Activated B cell treated with CpG ODN at 0.5 μM for 24 hours (primary cell): ENCODE measurements at regions not wholly inside any gene's neighbourhood (a gene's known extent, or its start where the extent isn't known, plus 50 kb on each side); places are given as distances from the start of the nearest gene placed in this dataset.

ENCODE experiments used
- ATAC-seq: fragments of 200-7000 bp; cut with Tn5 transposase; one replicate; pipeline ENCODE4 v1.10.0; 2021; ENCODE audit warnings: low read depth, mild to moderate bottlenecking, moderate library complexity
- CTCF ChIA-PET: fragments of 350-600 bp; sonication (Branson Sonifier 250); formaldehyde crosslinking; loops from one replicate; lab custom pipeline; 2021; ENCODE audit warnings: antibody characterized with exemption; lab: Charles Lee
- POLR2A ChIA-PET: fragments of 350-600 bp; sonication (Branson Sonifier 250); formaldehyde crosslinking; loops from one replicate; lab custom pipeline; 2021; ENCODE audit warnings: antibody characterized with exemption; lab: Charles Lee
- DNase-seq: peaks from one replicate; pipeline ENCODE4 v3.0.0; 2022
- H3K27ac Mint-ChIP-seq: one replicate; pipeline ENCODE4 v1.8.0; 2020; ENCODE audit warnings: mixed read lengths
- H3K27me3 Mint-ChIP-seq: one replicate; pipeline ENCODE4 v1.8.0; 2021; ENCODE audit warnings: mixed read lengths
- H3K36me3 Mint-ChIP-seq: one replicate; pipeline ENCODE4 v1.8.0; 2021; ENCODE audit warnings: low read depth, mixed read lengths
- H3K4me1 Mint-ChIP-seq: one replicate; pipeline ENCODE4 v1.8.0; 2021; ENCODE audit warnings: mixed read lengths
- H3K4me3 Mint-ChIP-seq: one replicate; pipeline ENCODE4 v1.8.0; 2020; ENCODE audit warnings: mild to moderate bottlenecking, mixed read lengths
- H3K9me3 Mint-ChIP-seq: one replicate; pipeline ENCODE4 v1.8.0; 2020; ENCODE audit warnings: mixed read lengths
- intact Hi-C: fragments of 100-400 bp; cut with micrococcal nuclease; formaldehyde crosslinking; loops from one replicate; pipeline ENCODE4 v1.15.1; 2024
- TF ChIP-seq, protein P1 (sequence below): fragments of 200-600 bp; IDR thresholded peaks from one replicate; pipeline ENCODE4 v1.8.0; 2022; ENCODE audit warnings: antibody characterized with exemption, mild to moderate bottlenecking

GRCh38 chr3:194077602-194078001 is 58.3 kb upstream of the HES1 start:
- ChIA-PET CTCF (interaction anchor here (0.8 kb wide), 1 partner anchor 239 kb away, joined by 3 read pairs; no protein-coding TSS in a partner anchor), POLR2A (interaction anchor here (0.8 kb wide), 1 partner anchor 30 kb away, joined by 3 read pairs; no protein-coding TSS in a partner anchor)
- intact Hi-C loops: loop anchor here (1.0 kb wide), 1 partner anchor 12 kb away; no protein-coding TSS in a partner anchor
- Mint-ChIP-seq H3K27ac (no peak overlapping the region), H3K4me1 (peaks cover 11% of the 10 kb centered on the region), H3K27me3 (peaks cover 3% of the 10 kb centered on the region), H3K36me3 (no peaks in the 10 kb centered on the region), H3K9me3 (no peaks in the 10 kb centered on the region), H3K4me3 (no peak overlapping the region)
- ATAC-seq (no peak), DNase-seq (no peak)
- TF ChIP-seq, protein P1, sequence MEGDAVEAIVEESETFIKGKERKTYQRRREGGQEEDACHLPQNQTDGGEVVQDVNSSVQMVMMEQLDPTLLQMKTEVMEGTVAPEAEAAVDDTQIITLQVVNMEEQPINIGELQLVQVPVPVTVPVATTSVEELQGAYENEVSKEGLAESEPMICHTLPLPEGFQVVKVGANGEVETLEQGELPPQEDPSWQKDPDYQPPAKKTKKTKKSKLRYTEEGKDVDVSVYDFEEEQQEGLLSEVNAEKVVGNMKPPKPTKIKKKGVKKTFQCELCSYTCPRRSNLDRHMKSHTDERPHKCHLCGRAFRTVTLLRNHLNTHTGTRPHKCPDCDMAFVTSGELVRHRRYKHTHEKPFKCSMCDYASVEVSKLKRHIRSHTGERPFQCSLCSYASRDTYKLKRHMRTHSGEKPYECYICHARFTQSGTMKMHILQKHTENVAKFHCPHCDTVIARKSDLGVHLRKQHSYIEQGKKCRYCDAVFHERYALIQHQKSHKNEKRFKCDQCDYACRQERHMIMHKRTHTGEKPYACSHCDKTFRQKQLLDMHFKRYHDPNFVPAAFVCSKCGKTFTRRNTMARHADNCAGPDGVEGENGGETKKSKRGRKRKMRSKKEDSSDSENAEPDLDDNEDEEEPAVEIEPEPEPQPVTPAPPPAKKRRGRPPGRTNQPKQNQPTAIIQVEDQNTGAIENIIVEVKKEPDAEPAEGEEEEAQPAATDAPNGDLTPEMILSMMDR: no peak

DNA sequence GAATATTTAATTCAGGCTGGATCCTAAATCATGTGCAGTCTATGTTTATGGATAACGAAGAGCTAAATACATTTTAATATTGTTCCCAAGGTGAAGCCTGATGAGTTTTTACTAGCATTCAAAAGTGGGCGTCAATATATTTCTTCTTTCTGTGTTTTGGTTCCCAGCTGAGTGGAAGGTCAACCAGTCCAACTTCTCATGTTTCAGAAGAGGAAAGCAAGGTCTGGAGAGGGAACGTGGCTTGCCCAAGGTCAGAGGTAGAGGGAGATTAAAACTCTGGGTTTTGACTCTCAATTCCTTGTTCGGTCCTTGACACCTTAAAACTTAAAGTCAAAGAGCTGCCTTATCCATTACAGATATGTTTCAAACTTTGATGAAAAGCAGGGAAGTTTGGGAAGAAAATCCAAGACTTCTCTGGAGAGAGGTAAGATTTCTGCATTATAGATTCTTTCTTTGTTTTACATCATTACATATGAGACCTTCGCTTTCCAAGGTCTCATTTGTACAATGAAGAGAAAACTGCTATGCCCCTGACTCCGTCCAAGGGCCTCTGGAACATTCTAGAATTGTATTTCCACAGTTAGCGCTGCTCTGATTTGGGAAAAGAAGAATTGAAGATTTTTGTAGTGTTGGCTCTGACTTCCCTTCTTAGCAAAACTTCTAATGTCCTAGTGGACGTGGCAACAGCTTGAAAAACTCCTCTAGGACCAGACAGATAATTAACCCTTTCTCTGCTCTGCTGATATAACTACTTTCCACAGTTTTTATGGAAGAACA is 57.7 kb upstream of the HES1 start:
- Mint-ChIP-seq H3K36me3 (no peaks in the 10 kb centered on the region), H3K4me3 (no peak overlapping the region), H3K9me3 (no peaks in the 10 kb centered on the region), H3K27me3 (peaks cover 3% of the 10 kb centered on the region), H3K27ac (peak overlapping the region; percentile 25), H3K4me1 (peaks cover 7% of the 10 kb centered on the region)
- TF ChIP-seq, protein P1: no peak
- CTCF ChIA-PET: interaction anchor here (0.8 kb wide), 1 partner anchor 238 kb away, joined by 3 read pairs; no protein-coding TSS in a partner anchor
- intact Hi-C loops: no loop called here
- POLR2A ChIA-PET: interaction anchor here (0.8 kb wide), 1 partner anchor 29 kb away, joined by 3 read pairs; no protein-coding TSS in a partner anchor
- DNase-seq (no peak), ATAC-seq (no peak)

DNA sequence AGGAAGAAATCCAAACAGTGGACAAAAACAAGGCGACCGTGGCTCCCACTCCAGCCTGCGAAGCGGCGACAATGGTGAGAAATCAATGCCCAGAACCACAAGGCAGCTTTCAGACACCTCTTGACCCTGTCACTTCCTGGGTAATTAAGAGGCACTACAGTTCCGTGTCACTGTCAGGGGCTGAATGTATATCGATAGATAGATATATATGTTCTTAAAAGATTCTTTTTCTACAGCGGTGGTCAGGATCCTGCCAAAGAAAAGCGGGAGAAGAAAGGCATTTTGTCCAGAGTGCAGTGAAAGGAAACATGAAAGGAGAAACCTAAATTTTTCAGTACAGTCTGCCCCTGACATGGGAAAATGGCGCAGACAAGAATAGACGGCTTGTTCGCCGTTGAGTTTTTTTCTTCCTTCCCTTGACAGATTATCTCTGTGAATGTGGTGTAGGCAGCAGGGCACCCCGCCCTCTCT is 56.2 kb upstream of the HES1 start:
- intact Hi-C loops: no loop called here
- CTCF ChIA-PET: no interaction called here

GRCh38 chr3:194080436-194080835 is 55.5 kb upstream of the HES1 start:
- H3K27ac Mint-ChIP-seq: no peak overlapping the region
- H3K36me3 Mint-ChIP-seq: no peaks in the 10 kb centered on the region
- H3K9me3 Mint-ChIP-seq: no peaks in the 10 kb centered on the region
- TF ChIP-seq, protein P1: no peak
- POLR2A ChIA-PET: interaction anchor here (1.8 kb wide), 1 partner anchor 25 kb away, joined by 5 read pairs; no protein-coding TSS in a partner anchor
- DNase-seq: no peak
- intact Hi-C loops: no loop called here
- ATAC-seq: no peak
- H3K27me3 Mint-ChIP-seq: peaks cover 3% of the 10 kb centered on the region
- no peak overlapping the region for H3K4me3 Mint-ChIP-seq
- peaks cover 7% of the 10 kb centered on the region for H3K4me1 Mint-ChIP-seq
- CTCF ChIA-PET: no interaction called here

More for the DNA sequence above, 56.2 kb upstream of the HES1 start:
- Mint-ChIP-seq H3K4me1 (peaks cover 7% of the 10 kb centered on the region), H3K27me3 (peaks cover 3% of the 10 kb centered on the region), H3K27ac (no peak overlapping the region), H3K9me3 (no peaks in the 10 kb centered on the region), H3K36me3 (no peaks in the 10 kb centered on the region), H3K4me3 (no peak overlapping the region)
- POLR2A ChIA-PET: no interaction called here
- DNase-seq: no peak
- no peak for ATAC-seq
- TF ChIP-seq, protein P1: no peak
